Limb (tissue), 2 donors: ENCODE measurements at regions not wholly inside any gene's neighbourhood (a gene's known extent, or its start where the extent isn't known, plus 50 kb on each side); places are given as distances from the start of the nearest gene placed in this dataset.

ENCODE experiments used
- DNase-seq, 2 donors: peaks; one replicate each; pipeline ENCODE4 v3.0.0-alpha.2; 2016; ENCODE audit errors: extremely low spot score in 2 of 2

GRCh38 chr10:44180321-44181168 lies 204.4 kb downstream of the CXCL12 start:
- no peak for DNase-seq

GRCh38 chr10:44178856-44179255 lies 206.0 kb downstream of the CXCL12 start:
- DNase-seq, result no peak

- DNase-seq, result no peak
These were observed 206.6 kb downstream of the CXCL12 start for GRCh38 chr10:44178281-44178680.

- no peak for DNase-seq
These were observed 207.3 kb downstream of the CXCL12 start for GRCh38 chr10:44177610-44178009.

- no peak for DNase-seq
These were observed 208.6 kb downstream of the CXCL12 start for GRCh38 chr10:44176311-44176710.

- no peak for DNase-seq
These were observed 211.3 kb downstream of the CXCL12 start for GRCh38 chr10:44173608-44173894.

- no peak for DNase-seq
These were observed 211.9 kb downstream of the CXCL12 start for GRCh38 chr10:44172883-44173607.

- DNase-seq, result no peak
These were observed 213.1 kb downstream of the CXCL12 start for GRCh38 chr10:44171765-44172164.

- no peak for DNase-seq
These were observed 216.4 kb downstream of the CXCL12 start for GRCh38 chr10:44168478-44168877.

GRCh38 chr10:44167752-44168151 lies 217.1 kb downstream of the CXCL12 start:
- no peak for DNase-seq

- DNase-seq, result no peak
These were observed 218.5 kb downstream of the CXCL12 start for GRCh38 chr10:44166441-44166840.

- no peak for DNase-seq
These were observed 220.5 kb downstream of the CXCL12 start for GRCh38 chr10:44164251-44164956.

- no peak for DNase-seq
These were observed 223.7 kb downstream of the CXCL12 start for GRCh38 chr10:44161184-44161583.

GRCh38 chr10:44157574-44157973 lies 227.3 kb downstream of the CXCL12 start:
- DNase-seq, result no peak

GRCh38 chr10:44154956-44155355 lies 229.9 kb downstream of the CXCL12 start:
- no peak for DNase-seq

- no peak for DNase-seq
These were observed 230.8 kb downstream of the CXCL12 start for GRCh38 chr10:44153918-44154670.

GRCh38 chr10:44143556-44143955 lies 241.3 kb downstream of the CXCL12 start:
- no peak for DNase-seq

- no peak for DNase-seq
These were observed 252.3 kb downstream of the CXCL12 start for GRCh38 chr10:44132361-44133289.

GRCh38 chr10:44126291-44126717 lies 258.6 kb downstream of the CXCL12 start:
- peak in 1 of 2 donors; percentile 14 for DNase-seq

GRCh38 chr10:44125879-44126278 lies 259.0 kb downstream of the CXCL12 start:
- no peak for DNase-seq
